Neural cell (in vitro differentiated cells): ENCODE measurements at regions not wholly inside any gene's neighbourhood (a gene's known extent, or its start where the extent isn't known, plus 50 kb on each side); places are given as distances from the start of the nearest gene placed in this dataset.

ENCODE experiments used
- H2AFZ ChIP-seq: fragments of 200-600, 300-800 bp; sonication (generic), shearing (Covaris generic); 2 replicates; pipeline ENCODE4 v1.6.0; 2014; ENCODE audit warnings: low read depth, mild to moderate bottlenecking, antibody characterized with exemption, low read length, moderate library complexity
- H3F3A ChIP-seq: fragments of 200-600 bp; shearing (Covaris generic); 2 replicates; pipeline ENCODE4 v1.6.1; 2016; ENCODE audit warnings: mild to moderate bottlenecking, moderate library complexity, mixed read lengths, antibody characterized with exemption, low read length; ENCODE audit not compliant: insufficient read depth, poor library complexity, severe bottlenecking
- H3K27ac ChIP-seq: fragments of 200-600, 300-800 bp; sonication (generic), shearing (Covaris generic); 2 replicates; pipeline ENCODE4 v1.5.1; 2014; ENCODE audit warnings: mild to moderate bottlenecking, low read length, moderate library complexity
- H3K27me3 ChIP-seq: fragments of 300-800, 200-600 bp; sonication (generic), shearing (Covaris generic); 2 replicates; pipeline ENCODE4 v1.6.0; 2014; ENCODE audit warnings: mild to moderate bottlenecking, low read depth, low read length, moderate library complexity; ENCODE audit not compliant: insufficient read depth
- H3K36me3 ChIP-seq: fragments of 300-800, 200-600 bp; sonication (generic), shearing (Covaris generic); 2 replicates; pipeline ENCODE4 v1.5.1; 2014; ENCODE audit warnings: mild to moderate bottlenecking, antibody characterized with exemption, low read length, moderate library complexity; ENCODE audit not compliant: insufficient read depth
- H3K4me2 ChIP-seq: fragments of 300-800, 200-600 bp; sonication (generic), shearing (Covaris generic); 2 replicates; pipeline ENCODE4 v1.6.0; 2014; ENCODE audit warnings: mild to moderate bottlenecking, low read length
- H3K4me3 ChIP-seq: fragments of 300-800, 200-600 bp; sonication (generic), shearing (Covaris generic); 2 replicates; pipeline ENCODE4 v1.5.1; 2014; ENCODE audit warnings: mild to moderate bottlenecking, low read length, moderate library complexity
- H3K79me2 ChIP-seq: fragments of 200-600 bp; shearing (Covaris generic); replicated peaks from 2 replicates; pipeline ENCODE4 v1.6.0; 2014; ENCODE audit warnings: mild to moderate bottlenecking, low read length, moderate library complexity; ENCODE audit not compliant: insufficient read depth
- H3K9ac ChIP-seq: fragments of 300-800, 200-600 bp; sonication (generic), shearing (Covaris generic); 2 replicates; pipeline ENCODE4 v1.6.1; 2016; ENCODE audit warnings: mild to moderate bottlenecking, low read length, mixed read lengths
- H3K9me2 ChIP-seq: fragments of 200-600 bp; shearing (Covaris generic); 2 replicates; pipeline ENCODE4 v1.6.1; 2016; ENCODE audit warnings: mild to moderate bottlenecking, low read length, mixed read lengths; ENCODE audit not compliant: insufficient read depth
- H3K9me3 ChIP-seq: fragments of 200-600, 300-800 bp; sonication (generic), shearing (Covaris generic); 2 replicates; pipeline ENCODE4 v1.6.1; 2016; ENCODE audit warnings: mild to moderate bottlenecking, mixed run types, low read length, moderate library complexity, mixed read lengths
- H4K20me1 ChIP-seq: fragments of 200-600 bp; shearing (Covaris generic); 2 replicates; pipeline ENCODE4 v1.6.1; 2016; ENCODE audit warnings: mild to moderate bottlenecking, mixed run types; ENCODE audit not compliant: insufficient read depth
- EP300 ChIP-seq: fragments of 450-650 bp; conservative IDR thresholded peaks from 2 replicates; pipeline ENCODE4 v1.6.1; 2014; ENCODE audit warnings: antibody characterized with exemption, mild to moderate bottlenecking, moderate library complexity; ENCODE audit not compliant: poor library complexity, severe bottlenecking
- EZH2 ChIP-seq: fragments of 200-600, 300-800 bp; shearing (Covaris generic), sonication (generic); IDR thresholded peaks from 2 replicates; pipeline ENCODE4 v1.6.1; 2014; ENCODE audit warnings: antibody characterized with exemption, low read length, borderline replicate concordance, mild to moderate bottlenecking; ENCODE audit not compliant: insufficient read depth, poor library complexity, severe bottlenecking
- MXI1 ChIP-seq: fragments of 450-650 bp; conservative IDR thresholded peaks from 2 replicates; pipeline ENCODE4 v1.6.1; 2014; ENCODE audit warnings: antibody characterized with exemption, mild to moderate bottlenecking; ENCODE audit not compliant: poor library complexity, severe bottlenecking
- POLR2AphosphoS5 ChIP-seq: IDR thresholded peaks from 2 replicates; pipeline ENCODE4 v1.6.1; 2012
- RAD21 ChIP-seq: fragments of 450-650 bp; conservative IDR thresholded peaks from 2 replicates; pipeline ENCODE4 v1.6.1; 2014; ENCODE audit warnings: antibody characterized with exemption, mild to moderate bottlenecking, moderate library complexity
- SMC3 ChIP-seq: fragments of 450-650 bp; conservative IDR thresholded peaks from 2 replicates; pipeline ENCODE4 v1.6.1; 2014; ENCODE audit warnings: antibody characterized with exemption, mild to moderate bottlenecking, moderate library complexity; ENCODE audit not compliant: poor library complexity
- TAF1 ChIP-seq: IDR thresholded peaks from 2 replicates; pipeline ENCODE4 v1.6.1; 2012; ENCODE audit warnings: low read depth
- TF ChIP-seq, protein P1 (sequence below): IDR thresholded peaks from 2 replicates; pipeline ENCODE4 v1.6.1; 2012; ENCODE audit warnings: borderline replicate concordance
- TF ChIP-seq, protein P2 (sequence below): fragments of 450-650 bp; IDR thresholded peaks from 2 replicates; pipeline ENCODE4 v1.5.1; 2014; ENCODE audit warnings: antibody characterized with exemption, mild to moderate bottlenecking, moderate library complexity; ENCODE audit not compliant: poor library complexity, severe bottlenecking

DNA sequence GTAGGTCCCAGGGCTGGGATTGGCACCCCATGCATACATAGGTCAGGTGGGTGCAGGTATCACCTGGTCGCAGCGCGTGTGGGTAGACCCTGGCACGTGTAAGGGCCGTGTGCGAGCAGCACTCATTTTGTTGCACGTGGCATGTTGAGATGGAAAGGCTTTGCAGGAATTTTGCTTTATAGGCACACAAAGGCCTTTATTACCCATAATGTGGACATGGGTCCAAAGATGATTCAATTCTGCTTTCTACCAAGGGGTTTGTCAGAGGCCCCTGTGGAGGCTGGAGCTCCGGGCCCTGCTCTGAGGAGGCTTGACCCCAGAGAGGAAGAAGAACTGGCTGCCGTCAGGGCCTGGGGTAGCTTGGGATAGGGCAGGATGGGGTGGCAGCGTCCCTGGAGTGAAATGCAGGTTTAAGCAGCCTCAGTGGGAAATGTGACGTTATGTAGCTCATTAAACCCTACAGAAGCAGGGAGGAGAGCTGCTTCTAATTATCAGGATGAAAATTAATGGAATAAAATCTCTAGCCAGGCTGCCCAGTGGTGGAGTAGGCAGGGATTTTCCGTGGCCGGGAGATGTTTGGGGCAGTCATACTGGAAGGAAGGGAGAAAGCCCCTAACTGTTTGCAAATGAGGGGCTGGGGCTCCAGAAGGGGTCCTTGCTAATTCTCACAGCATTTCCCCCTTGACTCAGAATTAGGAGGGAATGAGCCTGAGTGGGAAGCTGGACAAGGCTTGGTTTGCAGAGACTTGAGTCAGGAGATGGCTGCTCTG is 103.3 kb upstream of the PITX1 start:
- H3K4me3 ChIP-seq = no peak overlapping the region
- no peaks in the 10 kb centered on the region for H3F3A ChIP-seq
- no peaks in the 10 kb centered on the region for H3K36me3 ChIP-seq
- H2AFZ ChIP-seq = no peak overlapping the region
- no peaks in the 10 kb centered on the region for H3K79me2 ChIP-seq
- no peaks in the 10 kb centered on the region for H3K9me2 ChIP-seq
- H3K4me2 ChIP-seq = no peak overlapping the region
- TF ChIP-seq EP300 (no peak), RAD21 (no peak), EZH2 (no peak), MXI1 (no peak), SMC3 (no peak), TAF1 (no peak), POLR2AphosphoS5 (no peak)
- TF ChIP-seq, protein P1, sequence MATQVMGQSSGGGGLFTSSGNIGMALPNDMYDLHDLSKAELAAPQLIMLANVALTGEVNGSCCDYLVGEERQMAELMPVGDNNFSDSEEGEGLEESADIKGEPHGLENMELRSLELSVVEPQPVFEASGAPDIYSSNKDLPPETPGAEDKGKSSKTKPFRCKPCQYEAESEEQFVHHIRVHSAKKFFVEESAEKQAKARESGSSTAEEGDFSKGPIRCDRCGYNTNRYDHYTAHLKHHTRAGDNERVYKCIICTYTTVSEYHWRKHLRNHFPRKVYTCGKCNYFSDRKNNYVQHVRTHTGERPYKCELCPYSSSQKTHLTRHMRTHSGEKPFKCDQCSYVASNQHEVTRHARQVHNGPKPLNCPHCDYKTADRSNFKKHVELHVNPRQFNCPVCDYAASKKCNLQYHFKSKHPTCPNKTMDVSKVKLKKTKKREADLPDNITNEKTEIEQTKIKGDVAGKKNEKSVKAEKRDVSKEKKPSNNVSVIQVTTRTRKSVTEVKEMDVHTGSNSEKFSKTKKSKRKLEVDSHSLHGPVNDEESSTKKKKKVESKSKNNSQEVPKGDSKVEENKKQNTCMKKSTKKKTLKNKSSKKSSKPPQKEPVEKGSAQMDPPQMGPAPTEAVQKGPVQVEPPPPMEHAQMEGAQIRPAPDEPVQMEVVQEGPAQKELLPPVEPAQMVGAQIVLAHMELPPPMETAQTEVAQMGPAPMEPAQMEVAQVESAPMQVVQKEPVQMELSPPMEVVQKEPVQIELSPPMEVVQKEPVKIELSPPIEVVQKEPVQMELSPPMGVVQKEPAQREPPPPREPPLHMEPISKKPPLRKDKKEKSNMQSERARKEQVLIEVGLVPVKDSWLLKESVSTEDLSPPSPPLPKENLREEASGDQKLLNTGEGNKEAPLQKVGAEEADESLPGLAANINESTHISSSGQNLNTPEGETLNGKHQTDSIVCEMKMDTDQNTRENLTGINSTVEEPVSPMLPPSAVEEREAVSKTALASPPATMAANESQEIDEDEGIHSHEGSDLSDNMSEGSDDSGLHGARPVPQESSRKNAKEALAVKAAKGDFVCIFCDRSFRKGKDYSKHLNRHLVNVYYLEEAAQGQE = no peak
- TF ChIP-seq, protein P2, sequence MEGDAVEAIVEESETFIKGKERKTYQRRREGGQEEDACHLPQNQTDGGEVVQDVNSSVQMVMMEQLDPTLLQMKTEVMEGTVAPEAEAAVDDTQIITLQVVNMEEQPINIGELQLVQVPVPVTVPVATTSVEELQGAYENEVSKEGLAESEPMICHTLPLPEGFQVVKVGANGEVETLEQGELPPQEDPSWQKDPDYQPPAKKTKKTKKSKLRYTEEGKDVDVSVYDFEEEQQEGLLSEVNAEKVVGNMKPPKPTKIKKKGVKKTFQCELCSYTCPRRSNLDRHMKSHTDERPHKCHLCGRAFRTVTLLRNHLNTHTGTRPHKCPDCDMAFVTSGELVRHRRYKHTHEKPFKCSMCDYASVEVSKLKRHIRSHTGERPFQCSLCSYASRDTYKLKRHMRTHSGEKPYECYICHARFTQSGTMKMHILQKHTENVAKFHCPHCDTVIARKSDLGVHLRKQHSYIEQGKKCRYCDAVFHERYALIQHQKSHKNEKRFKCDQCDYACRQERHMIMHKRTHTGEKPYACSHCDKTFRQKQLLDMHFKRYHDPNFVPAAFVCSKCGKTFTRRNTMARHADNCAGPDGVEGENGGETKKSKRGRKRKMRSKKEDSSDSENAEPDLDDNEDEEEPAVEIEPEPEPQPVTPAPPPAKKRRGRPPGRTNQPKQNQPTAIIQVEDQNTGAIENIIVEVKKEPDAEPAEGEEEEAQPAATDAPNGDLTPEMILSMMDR = no peak
- H3K27ac ChIP-seq = no peak overlapping the region
- no peaks in the 10 kb centered on the region for H3K9me3 ChIP-seq
- H3K9ac ChIP-seq = no peak overlapping the region
- H3K27me3 ChIP-seq = no peaks in the 10 kb centered on the region
- H4K20me1 ChIP-seq = no peaks in the 10 kb centered on the region

DNA sequence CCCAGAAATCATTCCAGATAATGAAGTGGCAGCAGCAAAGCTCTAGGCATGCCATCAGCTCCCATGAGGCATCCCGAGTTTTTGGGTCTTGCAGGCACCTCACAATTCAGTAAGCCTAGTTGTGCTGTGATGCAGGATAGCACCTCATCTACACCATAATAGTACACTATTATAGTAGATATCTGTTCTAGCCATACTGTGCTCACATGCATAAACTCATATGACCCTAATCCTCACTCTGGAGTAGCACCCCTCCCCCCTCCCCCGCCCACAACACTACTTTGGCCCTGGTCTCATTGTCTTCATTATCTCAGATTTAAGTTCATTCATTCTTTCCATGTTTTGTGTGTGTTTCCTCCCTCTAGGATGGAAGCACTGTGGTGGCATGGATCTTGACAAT is 102.5 kb upstream of the PITX1 start:
- H4K20me1 ChIP-seq = no peaks in the 10 kb centered on the region
- H3K27me3 ChIP-seq = no peaks in the 10 kb centered on the region
- no peaks in the 10 kb centered on the region for H3K9me2 ChIP-seq
- no peak overlapping the region for H3K4me2 ChIP-seq
- no peak for TF ChIP-seq EP300
- TF ChIP-seq POLR2AphosphoS5 = no peak
- no peaks in the 10 kb centered on the region for H3K79me2 ChIP-seq
- H3K27ac ChIP-seq = no peak overlapping the region
- no peaks in the 10 kb centered on the region for H3F3A ChIP-seq
- no peak overlapping the region for H2AFZ ChIP-seq
- H3K9me3 ChIP-seq = no peaks in the 10 kb centered on the region
- H3K9ac ChIP-seq = no peak overlapping the region
- H3K36me3 ChIP-seq = no peaks in the 10 kb centered on the region
- no peak overlapping the region for H3K4me3 ChIP-seq
